ENCODE measurements at regions not wholly inside any gene's neighbourhood (a gene's known extent, or its start where the extent isn't known, plus 50 kb on each side); places are given as distances from the start of the nearest gene placed in this dataset.

DNA sequence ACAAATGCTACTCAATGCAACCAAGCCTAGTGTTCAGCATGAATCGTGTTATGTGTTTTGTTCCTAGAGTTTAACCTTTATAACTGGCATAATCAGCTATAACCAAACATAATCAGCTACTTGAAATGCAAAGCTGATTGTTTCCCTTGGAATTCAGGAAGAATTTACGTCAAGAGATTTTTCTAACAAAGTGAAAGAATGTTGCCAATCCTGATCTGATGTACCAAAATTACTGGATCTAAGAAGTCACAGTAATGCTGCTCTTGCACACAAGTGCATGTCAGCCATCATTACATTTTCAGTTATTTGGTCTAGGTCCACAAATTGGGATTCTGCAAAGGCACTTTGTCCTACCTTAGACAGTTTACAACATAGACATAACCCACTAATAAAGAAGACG is 662.3 kb upstream of the SEMA6A start:
- H3K9me3 Mint-ChIP-seq = peaks cover 14% of the 10 kb centered on the region
- no peak overlapping the region for H3K27ac Mint-ChIP-seq
- no peak overlapping the region for H3K4me3 Mint-ChIP-seq
- no peaks in the 10 kb centered on the region for H3K27me3 Mint-ChIP-seq
- DNase-seq (ENCODE audit: low spot score) (no peak), ATAC-seq (no peak)
- H3K36me3 Mint-ChIP-seq = no peaks in the 10 kb centered on the region
- H3K4me1 Mint-ChIP-seq (ENCODE audit: low read depth in 2 of 2) = no peaks in the 10 kb centered on the region

DNA sequence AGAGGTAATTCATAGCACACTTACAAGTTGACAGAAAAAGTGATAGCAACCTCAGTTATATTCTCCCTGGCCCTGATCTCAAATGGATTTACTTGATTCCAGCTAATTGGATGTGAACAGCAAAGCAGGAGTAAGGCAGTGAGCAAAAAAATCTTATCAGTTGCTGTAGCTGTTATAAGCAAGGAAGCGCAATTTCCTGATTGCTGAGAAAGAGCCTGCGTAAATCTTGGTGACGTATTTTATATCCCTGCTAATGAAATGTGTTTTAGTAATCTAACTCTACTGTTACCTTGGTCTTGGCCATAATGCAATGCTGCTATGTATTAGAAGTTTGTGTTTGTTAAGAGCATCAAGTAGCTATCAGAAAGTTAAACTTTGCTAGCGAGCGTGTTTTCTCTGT is 661.2 kb upstream of the SEMA6A start:
- Mint-ChIP-seq H3K9me3 (peaks cover 17% of the 10 kb centered on the region), H3K27me3 (no peaks in the 10 kb centered on the region), H3K4me1 (ENCODE audit: low read depth in 2 of 2) (no peaks in the 10 kb centered on the region), H3K27ac (no peak overlapping the region), H3K36me3 (no peaks in the 10 kb centered on the region), H3K4me3 (no peak overlapping the region)
- DNase-seq (ENCODE audit: low spot score) (no peak), ATAC-seq (no peak)

DNA sequence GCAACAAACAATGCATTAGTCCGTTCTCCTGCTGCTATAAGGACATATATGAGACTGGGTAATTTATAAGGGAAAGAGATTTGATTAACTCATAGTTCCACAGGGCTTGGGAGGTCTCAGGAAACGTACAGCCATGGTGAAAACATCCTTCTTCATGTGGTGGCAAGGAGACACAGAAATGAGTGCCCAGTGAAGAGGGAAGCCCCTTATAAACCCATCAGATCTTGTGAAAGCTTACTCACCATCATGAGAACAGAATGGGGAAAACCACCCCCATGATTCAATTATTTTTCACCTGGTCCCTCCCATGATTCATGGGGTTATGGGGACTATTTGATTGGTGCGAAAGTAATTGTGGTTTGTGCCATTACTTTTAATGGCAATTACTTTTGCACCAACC is 655.8 kb upstream of the SEMA6A start:
- ATAC-seq = no peak
- no peak overlapping the region for H3K4me3 Mint-ChIP-seq
- H3K27ac Mint-ChIP-seq = no peak overlapping the region
- H3K9me3 Mint-ChIP-seq = peaks cover 13% of the 10 kb centered on the region
- no peaks in the 10 kb centered on the region for H3K4me1 Mint-ChIP-seq (ENCODE audit: low read depth in 2 of 2)
- no peak for DNase-seq (ENCODE audit: low spot score)
- H3K36me3 Mint-ChIP-seq = no peaks in the 10 kb centered on the region
- H3K27me3 Mint-ChIP-seq = no peaks in the 10 kb centered on the region

DNA sequence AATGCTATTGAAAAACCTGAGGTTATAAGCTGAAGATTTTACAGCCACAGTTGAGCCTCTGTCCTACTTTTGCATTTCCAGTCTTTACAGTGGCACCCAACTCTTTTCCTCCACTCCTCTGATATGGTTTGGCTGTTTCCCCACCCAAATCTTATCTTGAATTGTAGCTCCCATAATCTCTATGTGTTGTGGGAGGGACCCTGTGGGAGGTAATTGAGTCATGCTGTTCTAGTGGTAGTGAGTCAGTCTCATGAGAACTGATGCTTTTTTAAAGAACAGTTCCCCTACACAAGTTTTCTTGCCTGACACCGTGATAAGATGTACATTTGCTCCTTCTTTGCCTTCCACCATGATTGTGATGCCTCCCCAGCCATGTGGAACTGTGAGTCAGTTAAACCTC is 646.1 kb upstream of the SEMA6A start:
- H3K9me3 Mint-ChIP-seq = peaks cover 18% of the 10 kb centered on the region

DNA sequence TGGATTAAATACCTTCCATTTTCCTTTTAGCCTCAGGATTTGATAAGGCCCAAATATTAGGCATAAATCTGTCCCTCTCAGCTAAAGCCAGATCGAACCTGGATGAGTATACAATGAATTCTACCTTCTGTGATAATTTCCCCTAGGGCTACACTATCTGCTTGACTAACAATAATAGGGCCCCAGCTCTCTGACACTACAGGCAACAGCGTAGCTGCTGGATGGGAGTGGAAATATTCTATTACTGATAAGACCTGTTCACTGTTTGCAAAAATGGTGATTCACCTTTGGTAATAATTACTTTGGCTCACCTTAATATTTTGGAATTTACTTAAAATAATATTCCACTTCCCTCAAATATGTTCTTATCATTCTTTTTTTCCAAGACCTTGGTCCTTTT is 644.2 kb upstream of the SEMA6A start:
- no peaks in the 10 kb centered on the region for H3K4me1 Mint-ChIP-seq (ENCODE audit: low read depth in 2 of 2)
- no peak overlapping the region for H3K4me3 Mint-ChIP-seq
- peaks cover 27% of the 10 kb centered on the region for H3K9me3 Mint-ChIP-seq
- no peaks in the 10 kb centered on the region for H3K27me3 Mint-ChIP-seq
- DNase-seq (ENCODE audit: low spot score) = no peak
- ATAC-seq = no peak
- no peak overlapping the region for H3K27ac Mint-ChIP-seq
- peaks cover 4% of the 10 kb centered on the region for H3K36me3 Mint-ChIP-seq

More for the DNA sequence above, 646.1 kb upstream of the SEMA6A start:
- no peak overlapping the region for H3K4me3 Mint-ChIP-seq
- H3K27me3 Mint-ChIP-seq = no peaks in the 10 kb centered on the region
- H3K27ac Mint-ChIP-seq = no peak overlapping the region
- ATAC-seq = no peak
- H3K4me1 Mint-ChIP-seq (ENCODE audit: low read depth in 2 of 2) = no peaks in the 10 kb centered on the region
- no peak for DNase-seq (ENCODE audit: low spot score)
- no peaks in the 10 kb centered on the region for H3K36me3 Mint-ChIP-seq

DNA sequence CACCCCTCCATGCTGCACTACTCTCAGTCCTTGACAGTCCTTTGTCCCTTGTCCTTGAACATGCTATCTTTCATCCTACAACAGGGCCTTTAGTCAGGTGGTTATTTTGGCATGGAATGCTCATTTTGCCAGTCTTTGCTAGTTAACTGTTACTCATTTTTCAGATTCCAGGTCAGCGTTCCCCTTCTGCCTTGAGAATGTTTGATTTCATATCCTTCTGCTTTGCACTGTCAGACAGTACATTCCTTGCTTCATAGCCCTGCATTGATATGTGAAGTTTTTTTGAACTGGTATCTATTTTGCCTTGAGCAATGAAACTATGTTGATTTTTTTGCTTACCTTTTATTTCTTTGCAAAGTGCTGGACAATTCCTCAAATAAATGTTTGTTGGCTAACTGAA is 638.2 kb upstream of the SEMA6A start:
- no peak for DNase-seq (ENCODE audit: low spot score)
- H3K4me3 Mint-ChIP-seq = no peak overlapping the region
- no peak overlapping the region for H3K27ac Mint-ChIP-seq
- peaks cover 4% of the 10 kb centered on the region for H3K36me3 Mint-ChIP-seq
- ATAC-seq = no peak
- no peaks in the 10 kb centered on the region for H3K4me1 Mint-ChIP-seq (ENCODE audit: low read depth in 2 of 2)
- no peaks in the 10 kb centered on the region for H3K27me3 Mint-ChIP-seq
- peaks cover 30% of the 10 kb centered on the region for H3K9me3 Mint-ChIP-seq

DNA sequence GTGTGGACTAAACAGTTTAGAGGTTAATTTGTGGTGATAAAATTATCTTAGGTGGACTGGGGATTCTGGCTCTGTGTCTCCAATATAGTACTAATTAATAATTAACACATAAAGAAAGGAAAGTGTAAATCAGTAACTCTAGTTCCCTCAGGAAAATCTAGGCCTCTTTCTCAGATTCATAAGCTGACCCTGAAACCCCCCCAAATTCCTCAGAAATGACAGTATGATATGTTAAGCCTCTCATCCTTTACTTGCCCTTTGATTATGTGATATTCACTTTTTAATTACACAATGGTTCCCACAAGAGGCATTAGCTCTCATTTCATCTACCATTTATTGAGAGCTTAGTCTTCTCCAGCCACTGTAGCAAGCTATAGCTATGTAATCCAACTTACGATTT is 636.2 kb upstream of the SEMA6A start:
- Mint-ChIP-seq H3K27ac (no peak overlapping the region), H3K27me3 (no peaks in the 10 kb centered on the region), H3K4me1 (ENCODE audit: low read depth in 2 of 2) (no peaks in the 10 kb centered on the region), H3K36me3 (peaks cover 4% of the 10 kb centered on the region), H3K9me3 (peaks cover 28% of the 10 kb centered on the region), H3K4me3 (no peak overlapping the region)
- DNase-seq (ENCODE audit: low spot score) (no peak), ATAC-seq (no peak)

DNA sequence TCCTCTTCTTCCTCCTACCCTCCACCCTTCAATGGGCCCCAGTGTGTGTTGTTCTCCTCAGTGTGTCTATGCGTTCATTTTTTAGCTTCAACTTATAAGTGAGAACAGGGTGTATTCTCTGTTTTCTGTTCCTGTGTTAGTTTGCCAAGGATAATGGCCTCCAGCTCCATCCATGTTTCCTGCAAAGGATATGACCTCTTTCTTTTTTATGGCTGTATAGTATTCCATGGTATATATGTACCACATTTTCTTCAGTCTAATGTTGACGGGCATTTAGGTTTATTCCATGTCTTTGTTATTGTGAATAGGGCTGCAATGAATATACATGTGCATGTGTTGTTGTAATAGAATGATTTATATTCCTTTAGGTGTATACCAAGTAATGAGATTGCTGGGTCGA is 634.9 kb upstream of the SEMA6A start:
- Mint-ChIP-seq H3K9me3 (peaks cover 28% of the 10 kb centered on the region), H3K4me3 (no peak overlapping the region), H3K27me3 (no peaks in the 10 kb centered on the region), H3K4me1 (ENCODE audit: low read depth in 2 of 2) (no peaks in the 10 kb centered on the region), H3K36me3 (no peaks in the 10 kb centered on the region), H3K27ac (no peak overlapping the region)
- no peak for DNase-seq (ENCODE audit: low spot score)
- no peak for ATAC-seq

DNA sequence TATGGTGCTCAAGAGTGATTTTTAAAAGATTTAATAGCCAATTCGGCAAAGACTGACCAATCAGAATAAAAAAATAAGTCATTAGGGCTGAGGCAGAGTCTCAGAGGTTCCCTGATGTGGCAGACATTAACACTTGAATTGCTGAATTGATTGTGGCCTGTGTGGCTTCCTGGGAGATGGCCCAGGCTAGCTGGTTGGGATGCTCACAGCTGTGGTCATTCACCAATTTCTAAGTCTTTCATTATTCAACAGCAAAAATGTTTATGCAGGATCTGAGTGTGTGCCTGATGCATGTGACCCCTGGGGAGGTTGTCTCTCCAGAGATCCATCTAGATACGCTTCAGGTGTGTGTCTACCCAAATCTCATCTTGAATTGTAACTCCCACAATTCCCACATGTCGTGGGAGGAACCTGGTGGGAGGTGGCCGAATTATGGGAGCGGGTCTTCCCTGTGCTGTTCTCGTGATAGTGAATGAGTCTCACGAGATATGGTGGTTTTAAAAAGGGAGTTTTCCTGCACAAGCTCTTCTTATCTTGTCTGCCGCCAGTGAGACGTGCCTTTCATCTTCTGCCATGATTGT is 632.6 kb upstream of the SEMA6A start:
- Mint-ChIP-seq H3K27ac (no peak overlapping the region), H3K4me1 (ENCODE audit: low read depth in 2 of 2) (no peaks in the 10 kb centered on the region), H3K4me3 (no peak overlapping the region), H3K27me3 (no peaks in the 10 kb centered on the region), H3K36me3 (no peaks in the 10 kb centered on the region), H3K9me3 (peaks cover 20% of the 10 kb centered on the region)
- DNase-seq (ENCODE audit: low spot score) (no peak), ATAC-seq (no peak)

DNA sequence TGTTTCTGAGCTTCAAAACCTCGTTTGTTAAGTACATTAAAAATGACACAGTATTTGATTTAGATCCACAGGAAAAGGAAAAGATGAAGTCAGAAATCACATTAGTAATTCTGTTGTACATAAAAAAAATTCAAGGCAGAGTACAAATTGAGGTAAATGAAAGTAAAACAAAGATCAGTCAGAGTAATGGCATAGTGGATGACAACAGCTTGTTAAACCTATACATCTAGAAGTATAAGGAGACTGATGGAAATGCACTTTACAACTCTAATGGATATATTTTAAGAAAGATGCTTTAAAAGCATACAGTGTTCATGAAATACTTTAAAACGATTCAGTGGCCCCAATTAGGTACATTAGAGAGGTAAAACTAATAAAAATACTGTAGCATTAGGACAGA is 631.3 kb upstream of the SEMA6A start:
- peaks cover 23% of the 10 kb centered on the region for H3K9me3 Mint-ChIP-seq
- DNase-seq (ENCODE audit: low spot score) = no peak
- ATAC-seq = no peak
- no peaks in the 10 kb centered on the region for H3K4me1 Mint-ChIP-seq (ENCODE audit: low read depth in 2 of 2)
- H3K36me3 Mint-ChIP-seq = no peaks in the 10 kb centered on the region
- no peaks in the 10 kb centered on the region for H3K27me3 Mint-ChIP-seq
- H3K4me3 Mint-ChIP-seq = no peak overlapping the region
- no peak overlapping the region for H3K27ac Mint-ChIP-seq

DNA sequence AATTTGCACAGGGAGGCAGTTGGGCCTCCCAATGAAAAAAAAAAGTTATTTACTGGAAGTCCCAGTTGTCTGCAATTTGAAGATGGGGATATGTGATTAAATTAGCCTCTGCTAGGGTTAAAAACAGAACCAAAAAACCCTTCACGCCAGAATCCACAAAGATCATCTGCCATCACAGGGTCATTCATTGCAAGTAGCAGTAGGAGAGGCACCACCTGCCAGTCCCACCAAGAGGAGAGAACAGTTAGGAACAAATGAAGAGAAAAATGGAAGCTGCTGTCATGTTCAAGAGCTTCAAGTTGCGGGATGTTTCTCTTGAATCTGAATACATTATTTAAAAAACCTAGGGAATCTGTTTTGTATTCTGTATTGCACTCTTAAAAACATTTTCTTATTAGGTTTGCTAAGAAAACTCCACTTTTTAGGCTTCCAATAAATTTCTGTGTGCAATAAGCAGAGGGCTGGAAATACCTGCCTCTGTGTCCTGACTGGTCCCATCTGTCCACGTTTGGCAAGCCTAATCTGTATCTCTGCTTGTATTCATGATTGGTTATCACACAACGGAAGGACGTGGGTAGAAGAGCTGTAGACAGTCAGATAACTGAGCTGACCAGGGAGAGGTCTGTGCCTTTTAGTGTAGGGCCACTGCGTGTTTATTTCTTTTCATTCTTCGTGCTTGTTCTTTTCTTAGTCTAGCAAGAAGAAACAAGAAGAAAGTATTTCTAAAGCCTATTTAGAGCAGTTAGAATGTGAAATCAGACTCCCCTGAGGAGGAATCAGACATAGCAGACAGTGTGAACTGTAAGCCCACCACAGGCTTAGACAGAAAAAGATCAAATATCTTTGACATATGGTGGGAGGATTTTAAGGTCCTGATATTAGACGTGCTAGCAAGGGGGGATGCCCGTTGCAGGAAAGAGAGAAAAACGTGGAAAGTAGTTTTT is 630.6 kb upstream of the SEMA6A start:
- no peaks in the 10 kb centered on the region for H3K27me3 Mint-ChIP-seq
- no peak overlapping the region for H3K27ac Mint-ChIP-seq
- no peaks in the 10 kb centered on the region for H3K4me1 Mint-ChIP-seq (ENCODE audit: low read depth in 2 of 2)
- H3K9me3 Mint-ChIP-seq = peaks cover 26% of the 10 kb centered on the region
- H3K4me3 Mint-ChIP-seq = no peak overlapping the region
- no peaks in the 10 kb centered on the region for H3K36me3 Mint-ChIP-seq
- no peak for ATAC-seq
- no peak for DNase-seq (ENCODE audit: low spot score)

DNA sequence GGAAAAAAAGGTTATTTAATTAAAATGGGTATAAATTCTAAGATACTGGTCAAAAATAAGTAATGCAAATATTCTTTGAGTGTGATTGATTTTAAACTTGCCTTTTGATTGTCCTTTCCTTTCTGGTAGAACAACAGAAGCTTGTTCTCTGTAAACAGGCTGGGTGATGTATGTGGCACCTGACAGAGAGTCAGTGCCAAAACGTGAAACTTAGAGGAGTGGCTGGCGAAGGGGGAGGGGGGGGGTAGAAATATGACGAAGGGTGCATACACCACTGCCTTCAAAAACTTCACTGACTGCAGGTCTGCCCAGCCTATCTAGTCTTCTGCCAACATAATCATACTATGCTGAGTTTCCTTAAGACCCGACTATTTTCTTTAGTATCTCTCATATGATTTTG is 629.8 kb upstream of the SEMA6A start:
- peaks cover 22% of the 10 kb centered on the region for H3K9me3 Mint-ChIP-seq
- H3K36me3 Mint-ChIP-seq = no peaks in the 10 kb centered on the region
- H3K27ac Mint-ChIP-seq = no peak overlapping the region
- H3K4me3 Mint-ChIP-seq = no peak overlapping the region
- H3K27me3 Mint-ChIP-seq = no peaks in the 10 kb centered on the region
- DNase-seq (ENCODE audit: low spot score) (no peak), ATAC-seq (no peak)
- no peaks in the 10 kb centered on the region for H3K4me1 Mint-ChIP-seq (ENCODE audit: low read depth in 2 of 2)

DNA sequence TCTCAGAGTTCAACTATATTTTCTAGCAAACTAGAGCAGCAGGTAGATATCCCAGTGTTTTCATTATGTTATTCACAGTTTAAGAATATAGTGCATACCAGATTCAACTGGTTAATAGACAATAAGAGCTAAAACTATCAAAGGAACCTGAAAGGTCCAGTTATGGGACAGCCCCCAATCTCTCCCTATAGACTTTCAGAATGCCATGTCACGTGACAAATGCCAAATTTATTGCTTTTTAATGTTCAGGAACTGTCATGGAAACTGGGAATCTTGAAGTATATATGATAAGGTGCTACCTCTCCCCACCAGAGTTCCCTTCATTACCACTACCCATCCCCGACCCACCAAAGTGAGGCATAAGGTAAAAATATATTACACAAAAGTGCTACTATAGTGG is 629.0 kb upstream of the SEMA6A start:
- peaks cover 20% of the 10 kb centered on the region for H3K9me3 Mint-ChIP-seq
- DNase-seq (ENCODE audit: low spot score) (no peak), ATAC-seq (no peak)
- no peaks in the 10 kb centered on the region for H3K4me1 Mint-ChIP-seq (ENCODE audit: low read depth in 2 of 2)
- H3K27me3 Mint-ChIP-seq = no peaks in the 10 kb centered on the region
- no peak overlapping the region for H3K27ac Mint-ChIP-seq
- no peaks in the 10 kb centered on the region for H3K36me3 Mint-ChIP-seq
- no peak overlapping the region for H3K4me3 Mint-ChIP-seq

DNA sequence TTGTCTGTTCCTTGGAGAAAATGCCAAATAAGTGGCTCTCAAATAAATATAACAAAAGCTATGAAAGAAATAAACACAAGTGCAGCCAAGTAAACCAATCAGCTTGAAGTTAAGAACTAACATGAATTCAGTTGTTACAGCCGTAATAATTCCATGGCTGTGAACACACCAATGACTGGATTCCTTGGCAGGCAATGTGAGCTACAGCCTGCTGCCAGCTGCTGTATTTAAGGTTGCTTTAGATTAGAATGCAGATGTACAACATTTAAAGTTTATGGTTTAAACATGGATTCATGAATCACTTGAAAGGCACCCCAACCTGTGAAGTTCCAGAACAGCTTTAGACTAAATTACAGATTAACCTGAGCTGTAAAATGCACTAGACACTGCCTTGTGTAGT is 626.4 kb upstream of the SEMA6A start:
- no peaks in the 10 kb centered on the region for H3K4me1 Mint-ChIP-seq (ENCODE audit: low read depth in 2 of 2)
- no peak for ATAC-seq
- no peaks in the 10 kb centered on the region for H3K36me3 Mint-ChIP-seq
- no peak overlapping the region for H3K27ac Mint-ChIP-seq
- no peak for DNase-seq (ENCODE audit: low spot score)
- H3K27me3 Mint-ChIP-seq = no peaks in the 10 kb centered on the region
- H3K4me3 Mint-ChIP-seq = no peak overlapping the region
- peaks cover 23% of the 10 kb centered on the region for H3K9me3 Mint-ChIP-seq
